ENCODE measurements at regions not wholly inside any gene's neighbourhood (a gene's known extent, or its start where the extent isn't known, plus 50 kb on each side); places are given as distances from the start of the nearest gene placed in this dataset.

- TF ChIP-seq CTCF (IDR thresholded peaks at IDR 0.05; ENCODE audit: insufficient read depth, low read length, missing control alignments), result no peak
- no peak overlapping the region for H3K4me3 ChIP-seq (ENCODE audit: low read depth, low read length)
- DNase-seq (ENCODE audit: low read depth, low spot score), result no peak
- ChIA-PET CTCF (no interaction called here), POLR2A (no interaction called here)
Observed at GRCh38 chr18:66979009-66979408, 375.1 kb upstream of the CDH19 start.

- no peak for DNase-seq (ENCODE audit: low read depth, low spot score)
- H3K4me3 ChIP-seq (ENCODE audit: low read depth, low read length), result no peak overlapping the region
- POLR2A ChIA-PET, result no interaction called here
- CTCF ChIA-PET, result no interaction called here
- TF ChIP-seq CTCF (IDR thresholded peaks at IDR 0.05; ENCODE audit: insufficient read depth, low read length, missing control alignments), result no peak
Observed at GRCh38 chr18:66972681-66973080, 368.8 kb upstream of the CDH19 start.

DNA sequence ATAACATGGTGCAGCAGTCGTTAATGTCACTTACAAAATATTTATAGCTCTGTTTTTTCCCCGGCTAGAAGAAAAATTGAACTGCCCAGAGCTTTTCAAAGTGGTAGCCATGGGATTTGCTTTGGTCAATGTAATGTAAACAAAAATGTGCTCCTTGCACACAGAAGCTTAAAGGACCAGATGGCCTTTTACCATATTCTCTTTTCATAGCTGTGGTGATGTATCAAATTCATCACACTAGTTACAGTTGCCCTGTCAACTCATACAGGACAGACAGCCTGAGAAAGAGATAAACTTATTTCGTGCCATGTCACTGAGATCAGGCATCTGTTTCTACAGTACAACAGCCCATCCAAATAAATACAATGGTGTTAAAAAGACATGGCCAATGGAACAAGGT lies 368.1 kb upstream of the CDH19 start:
- TF ChIP-seq CTCF (IDR thresholded peaks at IDR 0.05; ENCODE audit: insufficient read depth, low read length, missing control alignments), result no peak
- DNase-seq (ENCODE audit: low read depth, low spot score), result no peak
- no peak overlapping the region for H3K4me3 ChIP-seq (ENCODE audit: low read depth, low read length)
- POLR2A ChIA-PET, result no interaction called here
- CTCF ChIA-PET, result no interaction called here

DNA sequence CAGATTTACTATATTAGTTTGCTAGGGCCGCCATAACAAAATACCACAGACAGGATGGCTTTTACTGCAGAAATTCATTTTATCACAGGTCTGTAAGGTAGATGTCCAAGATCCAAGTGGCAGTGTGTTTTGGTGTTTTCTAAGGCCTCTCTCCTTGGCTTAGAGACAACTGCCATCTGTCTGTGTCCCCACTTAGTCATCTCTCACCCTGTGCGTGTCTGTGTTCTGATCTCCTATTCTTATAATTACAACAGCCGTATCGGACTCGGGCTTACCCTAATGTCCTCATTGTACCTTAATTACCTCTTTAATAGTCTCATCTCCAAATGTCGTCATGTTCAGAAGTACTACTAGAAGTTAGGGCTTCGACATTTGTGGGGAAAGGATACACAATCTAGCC lies 362.3 kb upstream of the CDH19 start:
- DNase-seq (ENCODE audit: low read depth, low spot score), result no peak
- TF ChIP-seq CTCF (IDR thresholded peaks at IDR 0.05; ENCODE audit: insufficient read depth, low read length, missing control alignments), result no peak
- POLR2A ChIA-PET, result no interaction called here
- H3K4me3 ChIP-seq (ENCODE audit: low read depth, low read length), result no peak overlapping the region
- CTCF ChIA-PET, result no interaction called here

- ChIA-PET CTCF (no interaction called here), POLR2A (interaction anchor here (0.6 kb wide), 1 partner anchor 12 kb away, joined by 3 read pairs; no protein-coding TSS in a partner anchor)
- TF ChIP-seq CTCF (IDR thresholded peaks at IDR 0.05; ENCODE audit: insufficient read depth, low read length, missing control alignments), result no peak
- H3K4me3 ChIP-seq (ENCODE audit: low read depth, low read length), result no peak overlapping the region
- no peak for DNase-seq (ENCODE audit: low read depth, low spot score)
Observed at GRCh38 chr18:66958309-66958708, 354.4 kb upstream of the CDH19 start.

DNA sequence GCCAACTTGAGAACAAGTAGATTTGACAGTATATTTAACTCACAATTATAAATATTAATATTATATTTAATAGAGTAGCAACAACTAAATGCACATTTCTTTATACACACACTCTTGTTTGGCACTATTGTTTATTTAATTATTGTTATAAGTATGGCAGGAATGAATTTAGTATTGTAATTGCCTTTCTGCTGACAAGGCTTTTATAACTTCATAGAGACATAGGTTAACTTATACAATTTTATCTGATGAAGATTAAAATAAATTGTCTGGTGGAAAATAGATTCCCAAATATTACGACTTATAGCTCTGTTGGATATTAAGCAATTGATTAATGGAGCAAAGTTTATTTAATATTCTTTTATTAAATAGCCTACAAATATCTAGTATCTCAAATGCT lies 347.9 kb upstream of the CDH19 start:
- ChIA-PET POLR2A (no interaction called here), CTCF (no interaction called here)
- TF ChIP-seq CTCF (IDR thresholded peaks at IDR 0.05; ENCODE audit: insufficient read depth, low read length, missing control alignments), result no peak
- no peak overlapping the region for H3K4me3 ChIP-seq (ENCODE audit: low read depth, low read length)
- no peak for DNase-seq (ENCODE audit: low read depth, low spot score)
